ENCODE measurements at regions not wholly inside any gene's neighbourhood (a gene's known extent, or its start where the extent isn't known, plus 50 kb on each side); places are given as distances from the start of the nearest gene placed in this dataset.

- no peak for TF ChIP-seq CTCF (IDR thresholded peaks at IDR 0.05)
- no peak for TF ChIP-seq POLR2AphosphoS5 (IDR thresholded peaks at IDR 0.05)
- no peak for TF ChIP-seq EP300 (IDR thresholded peaks at IDR 0.05; ENCODE audit: low read depth)
- TF ChIP-seq POLR2A (IDR thresholded peaks at IDR 0.05), result no peak
Measured at GRCh38 chr15:31161951-31162350, 60.4 kb upstream of the TRPM1 start.

Measured in transverse colon (tissue), 4 donors.